Putamen (tissue), 1 donor: ENCODE measurements at regions not wholly inside any gene's neighbourhood (a gene's known extent, or its start where the extent isn't known, plus 50 kb on each side); places are given as distances from the start of the nearest gene placed in this dataset.

Source experiments
- DNase-seq: peaks from one replicate; pipeline ENCODE4 v3.0.0-alpha.2; 2016; ENCODE audit warnings: low spot score

- no peak for DNase-seq
Observed at GRCh38 chr12:89185181-89185580, 167.1 kb downstream of the DUSP6 start.

DNA sequence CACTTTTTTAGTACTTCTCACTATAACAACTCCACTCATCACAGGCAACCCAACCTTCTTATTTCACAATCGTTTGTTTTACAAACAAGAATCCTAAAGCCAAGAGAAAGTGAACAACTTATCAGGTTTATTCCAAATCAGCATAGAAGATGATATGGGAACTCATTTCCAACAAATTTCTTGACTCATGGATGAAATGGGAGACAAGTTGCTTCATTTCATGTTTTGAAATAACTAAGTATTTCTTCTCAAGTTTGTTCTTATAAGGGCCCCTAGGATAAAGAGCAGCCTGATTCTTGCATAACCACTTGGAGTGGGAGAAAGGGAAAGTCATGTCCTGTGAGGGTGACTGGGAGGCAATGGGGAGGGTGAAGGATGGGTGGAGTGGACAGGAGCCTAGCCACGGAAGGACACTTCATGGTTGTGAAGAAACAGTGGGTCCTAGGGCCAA, 168.3 kb downstream of the DUSP6 start:
- DNase-seq = no peak

DNA sequence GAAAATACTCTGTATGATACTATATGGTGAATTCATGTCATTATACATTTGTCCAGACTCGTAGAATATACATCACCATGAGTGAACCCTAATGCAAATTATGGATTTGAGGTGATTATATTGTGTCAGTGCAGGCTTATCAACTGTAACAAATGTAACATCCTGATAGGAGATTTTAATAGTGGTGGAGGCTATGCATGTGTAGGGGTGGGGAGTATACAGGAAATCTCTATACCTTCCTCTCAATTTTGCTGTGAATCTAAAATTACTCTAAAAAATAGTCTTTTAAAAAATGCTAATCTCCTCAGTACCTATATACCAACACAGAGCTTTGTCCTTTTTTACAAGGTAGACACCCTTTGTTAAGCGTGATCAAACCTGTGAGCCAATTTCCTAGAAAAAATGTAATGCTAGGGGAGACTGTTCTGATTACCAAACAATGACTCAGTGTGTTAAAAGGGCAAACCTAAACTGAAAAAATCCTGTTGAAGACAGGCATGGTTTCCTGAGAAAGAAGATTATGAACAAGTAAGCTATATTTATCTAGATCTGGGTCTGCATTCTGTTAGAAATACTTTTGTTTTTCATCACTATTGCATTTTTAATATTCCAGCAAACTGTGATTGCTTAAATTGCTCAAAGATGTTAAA, 170.9 kb downstream of the DUSP6 start:
- DNase-seq = no peak

DNA sequence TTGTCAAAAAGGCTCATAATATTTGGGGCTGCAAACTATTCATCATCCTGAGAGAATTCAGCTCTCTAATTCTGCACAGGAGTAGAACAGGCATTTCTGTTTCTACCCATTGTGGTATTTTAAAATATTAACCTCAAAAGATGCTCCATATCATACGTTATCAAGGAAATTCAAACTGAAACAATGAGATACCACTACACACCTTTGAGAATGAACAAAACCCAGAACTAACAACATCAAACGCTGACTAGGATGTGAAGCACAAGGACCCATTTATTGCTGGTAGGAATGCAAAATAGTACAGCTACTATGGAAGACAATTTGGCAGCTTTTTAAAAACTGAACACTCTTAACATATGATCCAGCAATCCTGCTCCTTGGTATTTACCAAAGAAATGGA, 171.8 kb downstream of the DUSP6 start:
- no peak for DNase-seq

GRCh38 chr12:89179983-89180382, 172.3 kb downstream of the DUSP6 start:
- peak; percentile 31 for DNase-seq

- DNase-seq = no peak
Observed at GRCh38 chr12:89179245-89179644, 173.1 kb downstream of the DUSP6 start.

DNA sequence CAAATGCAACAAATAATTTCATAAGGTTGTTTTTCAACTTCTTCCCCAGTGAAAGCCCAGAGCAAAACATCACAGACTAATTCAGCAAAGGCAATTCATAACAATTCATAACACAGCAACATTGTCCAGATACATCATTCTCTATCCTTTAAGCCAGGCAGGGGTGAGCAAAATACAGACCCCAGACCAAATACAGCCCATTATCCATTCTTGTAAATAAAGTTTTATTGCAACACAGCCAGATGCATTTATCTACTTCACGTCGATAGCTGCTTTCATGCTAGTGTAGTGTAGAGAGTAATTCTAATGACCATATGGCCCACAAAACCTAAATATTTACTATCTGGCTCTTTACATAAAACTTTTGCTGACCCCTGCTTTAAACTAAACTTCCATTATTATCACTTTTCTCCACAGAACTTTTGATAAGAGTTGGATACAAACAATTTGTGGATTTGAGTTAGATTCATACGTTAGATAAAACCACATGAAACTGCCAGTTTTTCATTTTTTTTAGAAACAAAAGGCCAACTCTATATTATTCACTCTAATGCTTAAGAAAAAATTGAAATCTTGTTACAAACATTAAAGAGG, 174.4 kb downstream of the DUSP6 start:
- no peak for DNase-seq

- DNase-seq = no peak
Observed at GRCh38 chr12:89176676-89177075, 175.6 kb downstream of the DUSP6 start.

- DNase-seq = no peak
Observed at GRCh38 chr12:89173678-89174077, 178.6 kb downstream of the DUSP6 start.

- DNase-seq = no peak
Observed at GRCh38 chr12:89173096-89173495, 179.2 kb downstream of the DUSP6 start.

DNA sequence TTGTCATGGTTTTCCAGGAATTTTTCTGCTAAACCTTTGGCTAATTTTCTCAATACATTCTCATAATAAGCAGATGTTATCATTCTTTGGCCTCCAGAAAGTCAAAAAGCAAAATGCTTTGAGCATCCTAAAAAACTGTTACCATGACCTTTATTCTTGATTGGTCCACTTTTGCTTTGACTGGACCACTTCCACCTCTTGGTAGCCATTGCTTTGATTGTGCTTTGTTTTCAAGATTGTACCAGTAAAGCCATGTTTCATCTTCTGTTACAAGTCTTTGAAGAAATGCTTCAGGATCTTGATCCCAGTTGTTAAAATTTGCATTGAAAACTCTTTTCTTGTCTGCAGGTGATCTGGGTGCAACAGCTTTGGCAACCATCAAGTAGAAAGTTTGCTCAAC, 180.1 kb downstream of the DUSP6 start:
- DNase-seq = no peak

DNA sequence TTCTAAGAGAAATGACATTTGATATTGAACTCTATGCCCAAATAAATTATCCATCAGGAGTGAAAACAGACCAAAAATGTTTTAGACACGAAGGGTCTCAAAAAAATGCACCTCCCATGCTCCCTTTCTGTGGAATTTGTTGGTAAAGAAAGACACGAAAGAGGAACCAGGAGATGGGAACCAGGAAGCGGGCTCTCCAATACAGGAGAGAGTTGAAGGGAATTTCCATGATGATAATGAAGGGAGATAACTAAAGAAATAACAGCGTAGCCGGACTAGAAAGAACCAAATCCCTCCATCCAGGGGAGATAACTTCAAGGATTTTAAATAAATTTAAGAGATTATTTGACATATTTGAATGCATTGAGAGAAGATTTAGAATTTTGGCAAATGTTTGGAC, 183.0 kb downstream of the DUSP6 start:
- DNase-seq = no peak

DNA sequence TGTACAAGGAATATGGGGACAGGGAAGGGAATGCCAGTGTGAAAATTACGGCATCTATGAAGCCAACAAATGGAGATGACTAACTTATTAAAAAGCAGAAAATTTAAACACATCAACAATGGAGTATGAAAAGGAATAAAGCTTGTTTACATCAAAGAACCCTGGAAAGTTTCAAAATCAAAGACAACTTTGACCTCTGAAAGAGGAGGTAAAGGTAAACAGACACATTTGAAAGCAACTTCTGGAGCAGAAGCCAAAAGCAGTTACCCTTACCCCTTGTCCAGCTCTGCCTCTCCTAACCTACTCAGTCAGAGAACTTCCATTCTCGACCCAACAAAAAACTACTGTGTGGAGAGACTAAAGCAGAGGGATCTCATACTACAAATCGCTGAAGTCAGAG, 184.3 kb downstream of the DUSP6 start:
- no peak for DNase-seq

GRCh38 chr12:89166525-89166934, 185.8 kb downstream of the DUSP6 start:
- DNase-seq = peak; percentile 24

GRCh38 chr12:89166121-89166520, 186.2 kb downstream of the DUSP6 start:
- no peak for DNase-seq

GRCh38 chr12:89165703-89166102, 186.6 kb downstream of the DUSP6 start:
- DNase-seq = no peak

GRCh38 chr12:89163918-89164317, 188.4 kb downstream of the DUSP6 start:
- no peak for DNase-seq

GRCh38 chr12:89162589-89163261, 189.6 kb downstream of the DUSP6 start:
- peak; percentile 44 for DNase-seq

- DNase-seq = no peak
Observed at GRCh38 chr12:89161557-89161956, 190.7 kb downstream of the DUSP6 start.

DNA sequence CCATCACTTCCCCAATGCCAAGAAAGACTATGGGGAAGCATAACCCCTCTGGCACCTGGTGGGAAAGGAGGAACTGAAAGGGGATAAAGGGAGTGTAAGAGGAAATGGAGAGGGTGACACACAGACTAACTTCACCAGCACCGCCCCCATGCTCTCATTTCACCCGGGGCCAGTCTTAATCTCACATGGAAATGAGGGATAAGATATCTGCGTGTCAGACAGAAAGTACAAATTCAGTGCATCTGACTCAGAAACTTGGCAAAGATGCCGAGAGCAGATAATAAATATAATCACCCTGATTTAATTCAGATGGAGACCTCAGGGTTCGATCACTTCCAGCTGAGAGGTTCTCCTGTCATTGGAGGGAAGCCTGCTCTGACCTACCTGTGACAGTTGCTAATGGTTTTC, 191.6 kb downstream of the DUSP6 start:
- no peak for DNase-seq

- DNase-seq = no peak
Observed at GRCh38 chr12:89157413-89157812, 194.9 kb downstream of the DUSP6 start.

DNA sequence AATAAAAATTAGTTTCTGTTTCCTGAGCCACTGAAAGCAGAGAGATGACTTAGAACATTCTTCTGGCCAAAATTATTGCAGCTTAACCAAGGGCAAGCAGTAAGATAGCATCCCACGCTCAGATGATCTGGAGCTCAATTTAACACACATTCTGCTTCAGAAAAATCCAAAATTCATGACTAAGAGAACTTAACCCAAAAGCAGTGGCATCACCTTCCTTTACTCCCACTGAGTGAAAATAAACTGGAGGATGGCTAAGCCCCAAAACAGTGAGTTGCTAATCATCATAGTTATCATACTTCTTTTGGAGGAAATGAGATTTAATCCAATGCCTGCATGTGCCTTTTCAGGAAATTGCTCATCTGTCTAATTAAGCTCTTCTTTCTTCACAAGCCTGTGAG, 195.4 kb downstream of the DUSP6 start:
- no peak for DNase-seq

GRCh38 chr12:89156340-89156739, 196.0 kb downstream of the DUSP6 start:
- no peak for DNase-seq

DNA sequence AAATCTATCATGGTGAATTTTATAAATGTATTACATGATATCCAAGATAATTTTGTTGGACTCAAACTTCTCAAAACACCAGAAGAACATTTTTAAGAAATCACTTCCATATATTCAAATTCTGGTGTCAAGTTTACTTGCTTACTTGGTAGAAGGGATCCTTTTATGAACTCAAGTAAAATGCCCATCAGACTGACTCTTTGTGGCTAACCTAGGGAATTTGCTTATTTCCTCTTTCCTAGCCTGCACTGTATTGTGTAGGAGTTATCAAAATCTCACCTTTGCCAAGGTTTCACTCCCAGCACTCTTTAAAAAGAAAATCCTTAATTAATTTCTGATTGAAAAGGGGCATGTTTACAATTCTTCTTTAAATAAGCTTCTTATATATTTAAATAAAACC, 196.5 kb downstream of the DUSP6 start:
- no peak for DNase-seq
